ENCODE measurements at regions not wholly inside any gene's neighbourhood (a gene's known extent, or its start where the extent isn't known, plus 50 kb on each side); places are given as distances from the start of the nearest gene placed in this dataset.

DNA sequence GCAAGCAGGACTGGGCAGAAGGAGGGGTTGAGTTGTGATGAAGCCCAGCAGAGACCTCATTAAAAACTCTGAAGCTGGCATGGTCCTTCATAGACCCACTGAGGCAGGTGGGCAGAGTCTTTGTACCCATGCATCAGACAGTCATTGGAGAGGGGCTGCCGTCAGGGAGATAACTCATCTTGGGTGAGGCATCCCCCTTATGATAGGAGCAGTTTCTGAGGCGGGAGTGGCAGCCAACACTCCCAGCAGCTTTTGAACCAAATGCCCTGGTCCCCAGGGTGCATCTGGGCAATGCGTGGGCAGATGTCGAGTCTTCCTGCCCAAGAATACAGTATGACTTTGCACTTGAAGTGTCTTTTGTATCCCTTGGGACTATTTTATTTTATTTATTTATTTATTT is 68.1 kb downstream of the HTR5A start:
- DNase-seq (ENCODE audit: low spot score) = no peak
- Mint-ChIP-seq H3K9me3 (ENCODE audit: unreplicated experiment) (no peaks in the 10 kb centered on the region), H3K36me3 (ENCODE audit: low read depth, unreplicated experiment) (no peaks in the 10 kb centered on the region), H3K27me3 (ENCODE audit: unreplicated experiment) (no peaks in the 10 kb centered on the region), H3K27ac (ENCODE audit: unreplicated experiment) (no peak overlapping the region), H3K4me1 (ENCODE audit: unreplicated experiment) (no peaks in the 10 kb centered on the region), H3K4me3 (ENCODE audit: unreplicated experiment) (no peak overlapping the region)
- TF ChIP-seq, protein P1, sequence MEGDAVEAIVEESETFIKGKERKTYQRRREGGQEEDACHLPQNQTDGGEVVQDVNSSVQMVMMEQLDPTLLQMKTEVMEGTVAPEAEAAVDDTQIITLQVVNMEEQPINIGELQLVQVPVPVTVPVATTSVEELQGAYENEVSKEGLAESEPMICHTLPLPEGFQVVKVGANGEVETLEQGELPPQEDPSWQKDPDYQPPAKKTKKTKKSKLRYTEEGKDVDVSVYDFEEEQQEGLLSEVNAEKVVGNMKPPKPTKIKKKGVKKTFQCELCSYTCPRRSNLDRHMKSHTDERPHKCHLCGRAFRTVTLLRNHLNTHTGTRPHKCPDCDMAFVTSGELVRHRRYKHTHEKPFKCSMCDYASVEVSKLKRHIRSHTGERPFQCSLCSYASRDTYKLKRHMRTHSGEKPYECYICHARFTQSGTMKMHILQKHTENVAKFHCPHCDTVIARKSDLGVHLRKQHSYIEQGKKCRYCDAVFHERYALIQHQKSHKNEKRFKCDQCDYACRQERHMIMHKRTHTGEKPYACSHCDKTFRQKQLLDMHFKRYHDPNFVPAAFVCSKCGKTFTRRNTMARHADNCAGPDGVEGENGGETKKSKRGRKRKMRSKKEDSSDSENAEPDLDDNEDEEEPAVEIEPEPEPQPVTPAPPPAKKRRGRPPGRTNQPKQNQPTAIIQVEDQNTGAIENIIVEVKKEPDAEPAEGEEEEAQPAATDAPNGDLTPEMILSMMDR (IDR thresholded peaks at IDR 0.05; ENCODE audit: unreplicated experiment) = no peak

GRCh38 chr7:155141562-155141961 is 71.4 kb downstream of the HTR5A start:
- Mint-ChIP-seq H3K27ac (ENCODE audit: unreplicated experiment) (no peak overlapping the region), H3K9me3 (ENCODE audit: unreplicated experiment) (no peaks in the 10 kb centered on the region), H3K36me3 (ENCODE audit: low read depth, unreplicated experiment) (no peaks in the 10 kb centered on the region), H3K27me3 (ENCODE audit: unreplicated experiment) (peaks cover 2% of the 10 kb centered on the region), H3K4me3 (ENCODE audit: unreplicated experiment) (no peak overlapping the region), H3K4me1 (ENCODE audit: unreplicated experiment) (no peaks in the 10 kb centered on the region)
- TF ChIP-seq, protein P1 (IDR thresholded peaks at IDR 0.05; ENCODE audit: unreplicated experiment) = no peak
- DNase-seq (ENCODE audit: low spot score) = no peak

DNA sequence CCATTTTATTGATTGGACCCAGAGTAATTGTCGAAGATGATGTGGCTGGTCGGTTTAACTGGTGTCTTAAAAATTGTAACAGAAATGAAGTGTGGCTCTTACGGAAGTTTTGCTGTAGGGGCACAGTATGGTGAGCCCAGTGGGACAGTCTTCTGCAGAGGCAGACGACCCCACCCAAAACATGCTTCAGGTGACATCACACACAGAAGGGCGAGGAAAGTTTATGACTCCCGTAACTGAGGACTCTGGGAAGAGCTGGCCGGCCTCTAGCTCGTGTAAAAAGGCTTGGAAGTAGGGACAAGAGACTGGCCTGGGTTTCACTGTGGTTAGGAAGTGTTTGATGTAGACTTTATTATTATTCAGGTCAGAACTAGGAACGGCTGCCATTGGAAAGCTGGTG is 73.3 kb downstream of the HTR5A start:
- DNase-seq (ENCODE audit: low spot score) = no peak
- Mint-ChIP-seq H3K9me3 (ENCODE audit: unreplicated experiment) (no peaks in the 10 kb centered on the region), H3K4me3 (ENCODE audit: unreplicated experiment) (no peak overlapping the region), H3K4me1 (ENCODE audit: unreplicated experiment) (no peaks in the 10 kb centered on the region), H3K27ac (ENCODE audit: unreplicated experiment) (no peak overlapping the region), H3K36me3 (ENCODE audit: low read depth, unreplicated experiment) (no peaks in the 10 kb centered on the region), H3K27me3 (ENCODE audit: unreplicated experiment) (peaks cover 4% of the 10 kb centered on the region)
- TF ChIP-seq, protein P1 (IDR thresholded peaks at IDR 0.05; ENCODE audit: unreplicated experiment) = no peak

- Mint-ChIP-seq H3K27ac (ENCODE audit: unreplicated experiment) (no peak overlapping the region), H3K4me3 (ENCODE audit: unreplicated experiment) (no peak overlapping the region)
- TF ChIP-seq, protein P1 (IDR thresholded peaks at IDR 0.05; ENCODE audit: unreplicated experiment) = no peak
Observed at GRCh38 chr7:155144371-155144770, 74.2 kb downstream of the HTR5A start.

GRCh38 chr7:155145477-155146255 is 75.5 kb downstream of the HTR5A start:
- Mint-ChIP-seq H3K27me3 (ENCODE audit: unreplicated experiment) (peaks cover 4% of the 10 kb centered on the region), H3K4me1 (ENCODE audit: unreplicated experiment) (no peaks in the 10 kb centered on the region), H3K36me3 (ENCODE audit: low read depth, unreplicated experiment) (no peaks in the 10 kb centered on the region), H3K4me3 (ENCODE audit: unreplicated experiment) (no peak overlapping the region), H3K27ac (ENCODE audit: unreplicated experiment) (no peak overlapping the region), H3K9me3 (ENCODE audit: unreplicated experiment) (no peaks in the 10 kb centered on the region)
- TF ChIP-seq, protein P1 (IDR thresholded peaks at IDR 0.05; ENCODE audit: unreplicated experiment) = no peak
- DNase-seq (ENCODE audit: low spot score) = no peak

More at GRCh38 chr7:155144371-155144770, 74.2 kb downstream of the HTR5A start:
- no peaks in the 10 kb centered on the region for H3K36me3 Mint-ChIP-seq (ENCODE audit: low read depth, unreplicated experiment)
- no peaks in the 10 kb centered on the region for H3K9me3 Mint-ChIP-seq (ENCODE audit: unreplicated experiment)
- H3K27me3 Mint-ChIP-seq (ENCODE audit: unreplicated experiment) = peaks cover 4% of the 10 kb centered on the region
- H3K4me1 Mint-ChIP-seq (ENCODE audit: unreplicated experiment) = no peaks in the 10 kb centered on the region
- DNase-seq (ENCODE audit: low spot score) = no peak

Data from endothelial cell (in vitro differentiated cells).